B cell (primary cell): ENCODE measurements at regions not wholly inside any gene's neighbourhood (a gene's known extent, or its start where the extent isn't known, plus 50 kb on each side); places are given as distances from the start of the nearest gene placed in this dataset.

Source experiments
- ATAC-seq: fragments of 200-7000 bp; cut with Tn5 transposase; one replicate; pipeline ENCODE4 v1.10.0; 2021; ENCODE audit warnings: low read depth, mild to moderate bottlenecking, moderate number of reproducible peaks, moderate library complexity
- CTCF ChIA-PET: fragments of 350-600 bp; sonication (Branson Sonifier 250); formaldehyde crosslinking; loops from one replicate; lab custom pipeline; 2021; ENCODE audit warnings: antibody characterized with exemption, inconsistent platforms; lab: Charles Lee
- POLR2A ChIA-PET: fragments of 350-600 bp; sonication (Branson Sonifier 250); formaldehyde crosslinking; loops from one replicate; lab custom pipeline; 2021; ENCODE audit warnings: antibody characterized with exemption; lab: Charles Lee
- DNase-seq: peaks from one replicate; pipeline ENCODE4 v3.0.0; 2013
- H2AFZ ChIP-seq: 2 replicates; pipeline ENCODE4 v1.6.1; 2012; ENCODE audit warnings: mild to moderate bottlenecking, low read depth, low read length; ENCODE audit not compliant: insufficient read depth, poor library complexity, severe bottlenecking
- H3K27ac ChIP-seq, 2 donors: 1 replicate in 1 of 2; 2 replicates in 1 of 2; pipeline ENCODE4 v1.5.1; 2012 to 2013; ENCODE audit warnings: low read length in 2 of 2, mild to moderate bottlenecking in 2 of 2, moderate library complexity in 1 of 2
- H3K27me3 ChIP-seq, 4 experiments: fragments of 200-600 bp in 1 of 4; sonication (generic) in 1 of 4; replicated peaks in 1 of 4; 1 replicate in 2 of 4; 2 replicates in 2 of 4; pipeline versions ENCODE4 v1.6.1 to v1.7.0; 2013 to 2016; ENCODE audit warnings: low read length in 3 of 4, mild to moderate bottlenecking in 2 of 4, mixed read lengths in 1 of 4, moderate library complexity in 1 of 4; ENCODE audit not compliant: insufficient read depth in 4 of 4, control insufficient read depth in 3 of 4; ENCODE audit errors: control extremely low read depth in 1 of 4
- H3K36me3 ChIP-seq, 2 experiments: replicated peaks in 1 of 2; 1 replicate in 1 of 2; 2 replicates in 1 of 2; pipeline versions ENCODE4 v1.6.1 to v1.7.1; 2013; ENCODE audit warnings: low read length in 1 of 2; ENCODE audit not compliant: insufficient read depth in 2 of 2, control insufficient read depth in 1 of 2; ENCODE audit errors: control extremely low read depth in 1 of 2, extremely low read depth in 1 of 2
- H3K4me1 ChIP-seq, 2 donors: fragments of 200-600 bp in 1 of 2; sonication (generic) in 1 of 2; 1 replicate in 1 of 2; 2 replicates in 1 of 2; pipeline versions ENCODE4 v1.5.1 to v1.6.1; 2013 to 2017; ENCODE audit warnings: low read length in 2 of 2; ENCODE audit not compliant: control insufficient read depth in 2 of 2, insufficient read depth in 2 of 2
- H3K4me2 ChIP-seq: replicated peaks from 2 replicates; pipeline ENCODE3; 2012; ENCODE audit warnings: mild to moderate bottlenecking, low read depth, low read length; ENCODE audit not compliant: poor library complexity, severe bottlenecking
- H3K4me3 ChIP-seq, 5 experiments: fragments of 200-600 bp in 1 of 5; sonication (generic) in 1 of 5; 1 replicate in 3 of 5; 2 replicates in 2 of 5; pipeline versions ENCODE4 v1.5.1 to v1.7.0; 2011 to 2016; ENCODE audit warnings: low read length in 4 of 5, mild to moderate bottlenecking in 4 of 5, low read depth in 2 of 5, control low read depth in 1 of 5, moderate library complexity in 1 of 5; ENCODE audit not compliant: insufficient read depth in 1 of 5; ENCODE audit errors: control extremely low read depth in 1 of 5, extremely low read depth in 1 of 5
- H3K79me2 ChIP-seq: fragments of 200-600 bp; sonication (generic); one replicate; pipeline ENCODE4 v1.6.0; 2016; ENCODE audit warnings: low read length; ENCODE audit not compliant: control insufficient read depth, insufficient read depth
- H3K9ac ChIP-seq: fragments of 200-600 bp; sonication (generic); 2 replicates; pipeline ENCODE4 v1.6.1; 2017; ENCODE audit warnings: mild to moderate bottlenecking, low read length, moderate library complexity
- H3K9me3 ChIP-seq, 3 donors: one replicate each; pipeline versions ENCODE4 v1.6.1 to v1.7.1; 2013; ENCODE audit warnings: low read length in 2 of 3; ENCODE audit not compliant: control insufficient read depth in 2 of 3, insufficient read depth in 1 of 3; ENCODE audit errors: control extremely low read depth in 1 of 3
- H4K20me1 ChIP-seq: 2 replicates; pipeline ENCODE4 v1.6.0; 2012; ENCODE audit warnings: mild to moderate bottlenecking, low read length; ENCODE audit not compliant: insufficient read depth, control insufficient read depth, poor library complexity, severe bottlenecking
- H3K27ac Mint-ChIP-seq: one replicate; pipeline ENCODE4 v1.8.0; 2021; ENCODE audit warnings: mixed read lengths
- H3K27me3 Mint-ChIP-seq: one replicate; pipeline ENCODE4 v1.8.0; 2021; ENCODE audit warnings: mixed read lengths
- H3K4me1 Mint-ChIP-seq: one replicate; pipeline ENCODE4 v1.8.0; 2021; ENCODE audit warnings: mixed read lengths
- H3K4me3 Mint-ChIP-seq: one replicate; pipeline ENCODE4 v1.8.0; 2021; ENCODE audit warnings: mixed read lengths
- H3K9me3 Mint-ChIP-seq: one replicate; pipeline ENCODE4 v1.8.0; 2022; ENCODE audit warnings: mixed read lengths; ENCODE audit not compliant: insufficient read depth
- EZH2 ChIP-seq: IDR thresholded peaks from 2 replicates; pipeline ENCODE4 v1.6.1; 2012; ENCODE audit warnings: borderline replicate concordance, low read depth, mild to moderate bottlenecking, moderate library complexity, low read length; ENCODE audit not compliant: insufficient read depth, poor library complexity, severe bottlenecking
- WGBS: methylation state at CpG from one replicate; pipeline ENCODE4 v1.1.5; 2013; ENCODE audit warnings: missing lambda C conversion rate; ENCODE audit not compliant: insufficient coverage; 5-methylcytosine and 5-hydroxymethylcytosine counted together
- intact Hi-C: fragments of 100-400 bp; cut with micrococcal nuclease; formaldehyde crosslinking; loops from one replicate; pipeline ENCODE4 v1.10.0; 2022
- TF ChIP-seq, protein P1 (sequence below): fragments of 200-600 bp; IDR thresholded peaks from one replicate; pipeline ENCODE4 v1.8.0; 2022; ENCODE audit warnings: antibody characterized with exemption, mild to moderate bottlenecking

GRCh38 chr7:124449896-124450295, 315.7 kb downstream of the GPR37 start:
- Mint-ChIP-seq H3K9me3 (no peaks in the 10 kb centered on the region), H3K27me3 (no peaks in the 10 kb centered on the region), H3K4me1 (no peaks in the 10 kb centered on the region), H3K4me3 (no peak overlapping the region), H3K27ac (no peak overlapping the region)
- ATAC-seq (no peak), DNase-seq (no peak)
- no peak overlapping the region for H3K27ac ChIP-seq
- H3K4me1 ChIP-seq, result no peaks in the 10 kb centered on the region
- no peaks in the 10 kb centered on the region for H3K27me3 ChIP-seq
- no peaks in the 10 kb centered on the region for H3K9me3 ChIP-seq
- no peak for TF ChIP-seq EZH2
- TF ChIP-seq, protein P1, sequence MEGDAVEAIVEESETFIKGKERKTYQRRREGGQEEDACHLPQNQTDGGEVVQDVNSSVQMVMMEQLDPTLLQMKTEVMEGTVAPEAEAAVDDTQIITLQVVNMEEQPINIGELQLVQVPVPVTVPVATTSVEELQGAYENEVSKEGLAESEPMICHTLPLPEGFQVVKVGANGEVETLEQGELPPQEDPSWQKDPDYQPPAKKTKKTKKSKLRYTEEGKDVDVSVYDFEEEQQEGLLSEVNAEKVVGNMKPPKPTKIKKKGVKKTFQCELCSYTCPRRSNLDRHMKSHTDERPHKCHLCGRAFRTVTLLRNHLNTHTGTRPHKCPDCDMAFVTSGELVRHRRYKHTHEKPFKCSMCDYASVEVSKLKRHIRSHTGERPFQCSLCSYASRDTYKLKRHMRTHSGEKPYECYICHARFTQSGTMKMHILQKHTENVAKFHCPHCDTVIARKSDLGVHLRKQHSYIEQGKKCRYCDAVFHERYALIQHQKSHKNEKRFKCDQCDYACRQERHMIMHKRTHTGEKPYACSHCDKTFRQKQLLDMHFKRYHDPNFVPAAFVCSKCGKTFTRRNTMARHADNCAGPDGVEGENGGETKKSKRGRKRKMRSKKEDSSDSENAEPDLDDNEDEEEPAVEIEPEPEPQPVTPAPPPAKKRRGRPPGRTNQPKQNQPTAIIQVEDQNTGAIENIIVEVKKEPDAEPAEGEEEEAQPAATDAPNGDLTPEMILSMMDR, result no peak
- no peaks in the 10 kb centered on the region for H4K20me1 ChIP-seq
- no peak overlapping the region for H3K4me2 ChIP-seq
- intact Hi-C loops, result no loop called here
- H3K36me3 ChIP-seq, result no peaks in the 10 kb centered on the region
- 100% methylated on average over 1 of the region's 1 CpG for WGBS
- no peak overlapping the region for H3K4me3 ChIP-seq
- CTCF ChIA-PET, result no interaction called here
- H2AFZ ChIP-seq, result no peak overlapping the region
- POLR2A ChIA-PET, result no interaction called here
- no peak overlapping the region for H3K9ac ChIP-seq
- no peaks in the 10 kb centered on the region for H3K79me2 ChIP-seq

GRCh38 chr7:124444696-124445480, 320.7 kb downstream of the GPR37 start:
- CTCF ChIA-PET, result no interaction called here
- intact Hi-C loops, result no loop called here
- Histone ChIP-seq H3K4me2 (no peak overlapping the region), H2AFZ (no peak overlapping the region), H3K79me2 (no peaks in the 10 kb centered on the region), H3K9ac (no peak overlapping the region), H3K9me3 (no peaks in the 10 kb centered on the region), H4K20me1 (no peaks in the 10 kb centered on the region), H3K36me3 (no peaks in the 10 kb centered on the region), H3K27me3 (no peaks in the 10 kb centered on the region), H3K27ac (no peak overlapping the region), H3K4me3 (no peak overlapping the region), H3K4me1 (no peaks in the 10 kb centered on the region)
- Mint-ChIP-seq H3K4me1 (no peaks in the 10 kb centered on the region), H3K4me3 (no peak overlapping the region), H3K27ac (no peak overlapping the region), H3K27me3 (no peaks in the 10 kb centered on the region), H3K9me3 (no peaks in the 10 kb centered on the region)
- TF ChIP-seq EZH2, result no peak
- TF ChIP-seq, protein P1, result no peak
- DNase-seq, result no peak
- no peak for ATAC-seq
- POLR2A ChIA-PET, result no interaction called here
- no CpG with 5 or more reads among the region's 2 CpGs for WGBS
